H1 (cell line): ENCODE measurements at regions not wholly inside any gene's neighbourhood (a gene's known extent, or its start where the extent isn't known, plus 50 kb on each side); places are given as distances from the start of the nearest gene placed in this dataset.

ENCODE experiments used
- CTCF ChIA-PET: fragments of 300-600 bp; sonication (Branson Sonifier 250); formaldehyde crosslinking; loops from one replicate; lab custom pipeline; 2021; ENCODE audit not compliant: partially characterized antibody; lab: Charles Lee
- POLR2A ChIA-PET: fragments of 300-600 bp; sonication (Branson Sonifier 250); formaldehyde crosslinking; loops from one replicate; lab custom pipeline; 2021; ENCODE audit warnings: inconsistent platforms; ENCODE audit not compliant: partially characterized antibody; lab: Charles Lee
- DNase-seq, 2 experiments: peaks; one replicate each; pipeline versions ENCODE4 v3.0.0 to v3.0.0-alpha.2; 2010 to 2022; ENCODE audit warnings: low spot score in 2 of 2, low read depth in 1 of 2, mixed read lengths in 1 of 2
- FAIRE-seq: peaks from 2 replicates; lab custom pipeline; 2011; peaks lifted over from hg19 to GRCh38; lab: Jason Lieb, UNC
- H2AFZ ChIP-seq: 2 replicates; pipeline ENCODE4 v1.8.1; 2012; ENCODE audit warnings: low read length, inconsistent platforms
- H2AK5ac ChIP-seq: 2 replicates; pipeline ENCODE4 v1.6.1; 2013; ENCODE audit warnings: low read depth, low read length
- H2BK120ac ChIP-seq: replicated peaks from 2 replicates; pipeline ENCODE3; 2013; ENCODE audit warnings: low read depth, low read length, inconsistent platforms
- H2BK12ac ChIP-seq: 2 replicates; pipeline ENCODE4 v1.6.1; 2013; ENCODE audit warnings: low read depth, low read length
- H2BK15ac ChIP-seq: 2 replicates; pipeline ENCODE4 v1.6.1; 2013; ENCODE audit warnings: low read length
- H2BK20ac ChIP-seq: 2 replicates; pipeline ENCODE4 v1.6.1; 2013; ENCODE audit warnings: low read length
- H2BK5ac ChIP-seq: 2 replicates; pipeline ENCODE4 v1.6.1; 2013; ENCODE audit warnings: low read depth, low read length
- H3K14ac ChIP-seq: 2 replicates; pipeline ENCODE4 v1.6.1; 2013; ENCODE audit warnings: inconsistent platforms; ENCODE audit not compliant: insufficient read length
- H3K18ac ChIP-seq: 2 replicates; pipeline ENCODE4 v1.6.1; 2013; ENCODE audit warnings: low read length; ENCODE audit errors: extremely low read depth
- H3K23ac ChIP-seq: 2 replicates; pipeline ENCODE4 v1.6.1; 2013; ENCODE audit warnings: inconsistent platforms; ENCODE audit not compliant: insufficient read length
- H3K23me2 ChIP-seq: 2 replicates; pipeline ENCODE4 v1.6.1; 2013; ENCODE audit warnings: low read depth, low read length
- H3K27ac ChIP-seq: 2 replicates; pipeline ENCODE4 v1.6.1; 2011; ENCODE audit warnings: low read depth, low read length, inconsistent platforms
- H3K27me3 ChIP-seq, 4 experiments: replicated peaks in 1 of 4; 1 replicate in 1 of 4; 2 replicates in 3 of 4; pipeline versions ENCODE4 v1.6.1 to v1.8.1; 2011 to 2013; ENCODE audit warnings: low read length in 3 of 4, mild to moderate bottlenecking in 3 of 4, inconsistent platforms in 2 of 4, mixed read lengths in 2 of 4, moderate library complexity in 1 of 4; ENCODE audit not compliant: control insufficient read depth in 3 of 4, insufficient read depth in 3 of 4; ENCODE audit errors: extremely low read depth in 1 of 4
- H3K36me3 ChIP-seq, 4 experiments: 2 replicates each; pipeline versions ENCODE4 v1.6.1 to v1.8.1; 2011 to 2013; ENCODE audit warnings: mild to moderate bottlenecking in 4 of 4, low read length in 3 of 4, moderate library complexity in 2 of 4, control low read depth in 1 of 4, inconsistent platforms in 1 of 4; ENCODE audit not compliant: insufficient read depth in 4 of 4, control insufficient read depth in 2 of 4
- H3K4ac ChIP-seq: replicated peaks from 2 replicates; pipeline ENCODE3; 2013; ENCODE audit warnings: low read length, low read depth, mixed read lengths, inconsistent platforms; ENCODE audit not compliant: insufficient read length
- H3K4me1 ChIP-seq, 4 experiments: replicated peaks in 1 of 4; 1 replicate in 1 of 4; 2 replicates in 3 of 4; pipeline versions ENCODE4 v1.6.1 to v1.8.1; 2011 to 2013; ENCODE audit warnings: low read length in 3 of 4, inconsistent platforms in 2 of 4, mixed read lengths in 1 of 4; ENCODE audit not compliant: insufficient read depth in 4 of 4, control insufficient read depth in 3 of 4
- H3K4me2 ChIP-seq, 2 experiments: 2 replicates each; pipeline versions ENCODE4 v1.6.1 to v1.8.1; 2011 to 2013; ENCODE audit warnings: low read depth in 2 of 2, low read length in 2 of 2, control low read depth in 1 of 2, inconsistent platforms in 1 of 2, mild to moderate bottlenecking in 1 of 2; ENCODE audit not compliant: insufficient read depth in 1 of 2
- H3K4me3 ChIP-seq, 4 experiments: fragments of 200-600, 300-600 bp in 1 of 4; sonication (generic), shearing (Covaris generic), sonication (Bioruptor Twin) in 1 of 4; 2 replicates each; pipeline versions ENCODE4 v1.5.1 to v1.8.1; 2011 to 2016; ENCODE audit warnings: low read length in 4 of 4, low read depth in 3 of 4, control low read depth in 2 of 4, inconsistent platforms in 2 of 4, mild to moderate bottlenecking in 2 of 4, mixed read lengths in 1 of 4, moderate library complexity in 1 of 4; ENCODE audit not compliant: insufficient read depth in 2 of 4; ENCODE audit errors: extremely low read depth in 1 of 4
- H3K56ac ChIP-seq: replicated peaks from 2 replicates; pipeline ENCODE3; 2013; ENCODE audit warnings: low read depth, mild to moderate bottlenecking, mixed read lengths, low read length, inconsistent platforms; ENCODE audit not compliant: insufficient read length
- H3K79me1 ChIP-seq: 2 replicates; pipeline ENCODE4 v1.6.1; 2013; ENCODE audit warnings: low read depth, low read length, control low read depth
- H3K79me2 ChIP-seq, 2 experiments: 2 replicates each; pipeline versions ENCODE4 v1.6.1 to v1.8.1; 2012 to 2013; ENCODE audit warnings: low read length in 2 of 2, mild to moderate bottlenecking in 2 of 2, inconsistent platforms in 1 of 2; ENCODE audit not compliant: insufficient read depth in 2 of 2, control insufficient read depth in 1 of 2
- H3K9ac ChIP-seq, 4 experiments: replicated peaks in 1 of 4; 1 replicate in 1 of 4; 2 replicates in 3 of 4; pipeline versions ENCODE4 v1.6.1 to v1.8.1; 2011 to 2013; ENCODE audit warnings: low read depth in 3 of 4, low read length in 3 of 4, control low read depth in 2 of 4, mild to moderate bottlenecking in 2 of 4, moderate library complexity in 2 of 4, inconsistent platforms in 1 of 4; ENCODE audit errors: extremely low read depth in 1 of 4
- H3K9me3 ChIP-seq, 2 experiments: 2 replicates each; pipeline versions ENCODE4 v1.6.1 to v1.8.1; 2012 to 2013; ENCODE audit warnings: mild to moderate bottlenecking in 2 of 2, moderate library complexity in 2 of 2, control low read depth in 1 of 2, inconsistent platforms in 1 of 2, low read depth in 1 of 2, low read length in 1 of 2, mixed read lengths in 1 of 2; ENCODE audit not compliant: insufficient read depth in 2 of 2
- H4K20me1 ChIP-seq, 2 experiments: replicated peaks in 1 of 2; 2 replicates each; pipeline versions ENCODE3 to v1.8.1; 2011 to 2013; ENCODE audit warnings: inconsistent platforms in 2 of 2, low read length in 2 of 2, mild to moderate bottlenecking in 1 of 2; ENCODE audit not compliant: insufficient read depth in 2 of 2, control insufficient read depth in 1 of 2
- H4K5ac ChIP-seq: 2 replicates; pipeline ENCODE4 v1.6.1; 2013; ENCODE audit warnings: low read length, low read depth, mixed read lengths, inconsistent platforms; ENCODE audit not compliant: insufficient read length
- H4K8ac ChIP-seq: 2 replicates; pipeline ENCODE4 v1.8.0; 2013; ENCODE audit warnings: mild to moderate bottlenecking, moderate library complexity, low read length, inconsistent platforms; ENCODE audit not compliant: insufficient read depth; ENCODE audit errors: extremely low read depth
- H4K91ac ChIP-seq: replicated peaks from 2 replicates; pipeline ENCODE3; 2013; ENCODE audit warnings: low read length, mixed read lengths, inconsistent platforms; ENCODE audit not compliant: insufficient read length
- BRCA1 ChIP-seq: IDR thresholded peaks from 2 replicates; pipeline ENCODE4 v1.6.1; 2012; ENCODE audit warnings: low read depth, low read length, improper control_type of control experiment
- CHD2 ChIP-seq: IDR thresholded peaks from 2 replicates; pipeline ENCODE4 v1.6.1; 2012; ENCODE audit warnings: low read length, improper control_type of control experiment
- CTCF ChIP-seq, 3 experiments: IDR thresholded peaks; 1 replicate in 2 of 3; 2 replicates in 1 of 3; pipeline versions ENCODE4 v1.5.1 to v1.6.1; 2011; ENCODE audit warnings: low read length in 3 of 3, mild to moderate bottlenecking in 3 of 3, inconsistent platforms in 2 of 3, low read depth in 1 of 3, moderate library complexity in 1 of 3; ENCODE audit not compliant: insufficient read depth in 1 of 3; ENCODE audit errors: control extremely low read depth in 1 of 3
- GTF2F1 ChIP-seq: IDR thresholded peaks from 2 replicates; pipeline ENCODE4 v1.6.1; 2012; ENCODE audit warnings: low read depth, low read length, improper control_type of control experiment, borderline replicate concordance
- JUN ChIP-seq: IDR thresholded peaks from 2 replicates; pipeline ENCODE4 v1.6.1; 2011; ENCODE audit warnings: low read depth, mild to moderate bottlenecking, improper control_type of control experiment, low read length
- JUND ChIP-seq: IDR thresholded peaks from 2 replicates; pipeline ENCODE4 v1.6.1; 2011; ENCODE audit warnings: mild to moderate bottlenecking, improper control_type of control experiment, low read length
- KDM4A ChIP-seq: IDR thresholded peaks from one replicate; pipeline ENCODE4 v1.7.1; 2012; ENCODE audit warnings: low read depth, mild to moderate bottlenecking, moderate library complexity, low read length, inconsistent platforms; ENCODE audit not compliant: severe bottlenecking
- NANOG ChIP-seq: IDR thresholded peaks from 2 replicates; pipeline ENCODE4 v1.6.1; 2011; ENCODE audit warnings: low read length, low read depth, mild to moderate bottlenecking, inconsistent platforms; ENCODE audit not compliant: insufficient read depth, poor library complexity, severe bottlenecking
- RBBP5 ChIP-seq: IDR thresholded peaks from 2 replicates; pipeline ENCODE4 v1.7.1; 2012; ENCODE audit warnings: low read depth, mild to moderate bottlenecking, inconsistent platforms, low read length, moderate library complexity, borderline replicate concordance
- SP4 ChIP-seq: IDR thresholded peaks from 2 replicates; pipeline ENCODE4 v1.6.1; 2012; ENCODE audit warnings: low read length, inconsistent platforms
- SRF ChIP-seq: IDR thresholded peaks from 2 replicates; pipeline ENCODE4 v1.6.1; 2011; ENCODE audit warnings: mild to moderate bottlenecking, low read depth, low read length, moderate library complexity
- TCF12 ChIP-seq: IDR thresholded peaks from 2 replicates; pipeline ENCODE4 v1.6.1; 2011; ENCODE audit warnings: low read depth, mild to moderate bottlenecking, low read length
- WGBS, 2 experiments: shearing (Covaris generic) in 1 of 2; methylation state at CpG; one replicate each; pipeline versions ENCODE4 v1.1.6 to v1.1.7; 2013 to 2015; ENCODE audit warnings: low lambda C conversion rate in 2 of 2, mixed read lengths in 2 of 2, inconsistent platforms in 1 of 2, low coverage in 1 of 2, missing lambda C conversion rate in 1 of 2; ENCODE audit not compliant: insufficient replicate concordance in 2 of 2, insufficient coverage in 1 of 2, insufficient read length in 1 of 2; ENCODE audit errors: extremely low coverage in 1 of 2, missing lambda C conversion rate in 1 of 2; 5-methylcytosine and 5-hydroxymethylcytosine counted together

- Histone ChIP-seq H2BK20ac (no peak overlapping the region), H2AFZ (no peak overlapping the region), H3K14ac (no peak overlapping the region), H2BK15ac (no peak overlapping the region), H3K23ac (no peak overlapping the region), H3K79me1 (no peaks in the 10 kb centered on the region), H3K4me2 (no peak overlapping the region), H2AK5ac (no peak overlapping the region), H4K5ac (no peak overlapping the region), H3K27ac (no peak overlapping the region), H4K91ac (no peak overlapping the region), H3K36me3 (no peaks in the 10 kb centered on the region), H3K18ac (no peak overlapping the region), H2BK12ac (no peak overlapping the region), H3K9ac (no peak overlapping the region), H3K56ac (no peak overlapping the region), H3K27me3 (no peaks in the 10 kb centered on the region), H2BK5ac (no peak overlapping the region), H3K4ac (no peak overlapping the region), H3K4me3 (no peak overlapping the region), H4K20me1 (no peaks in the 10 kb centered on the region), H3K79me2 (no peaks in the 10 kb centered on the region), H3K4me1 (peaks cover 0 to 4% (median 0%) of the 10 kb centered on the region in 4 experiments; a peak in 3 of 7 replicates), H3K23me2 (no peaks in the 10 kb centered on the region), H3K9me3 (no peaks in the 10 kb centered on the region), H4K8ac (no peak overlapping the region), H2BK120ac (no peak overlapping the region)
- ChIA-PET POLR2A (interaction anchor here (0.6 kb wide), 1 partner anchor 313 kb away, joined by 3 read pairs; no protein-coding TSS in a partner anchor), CTCF (interaction anchor here (0.5 to 0.6 kb wide), 2 partner anchors 529 to 554 kb away, joined by 3 read pairs; no protein-coding TSS in a partner anchor)
- DNase-seq = peak in 1 of 2 experiments; percentile 6
- FAIRE-seq = no peak
- 94% methylated on average over 11 of the region's 11 CpGs; no CpG with 5 or more reads in 1 of the 2 experiments for WGBS, 2 experiments
- TF ChIP-seq KDM4A (no peak), SP4 (no peak), BRCA1 (no peak), CHD2 (no peak), SRF (no peak), CTCF (IDR thresholded peaks at IDR 0.05; ENCODE audit: control extremely low read depth in 1 of 3, insufficient read depth in 1 of 3, low read depth in 1 of 3, low read length in 3 of 3) (no peak), JUND (no peak), GTF2F1 (no peak), TCF12 (no peak), NANOG (no peak), JUN (no peak), RBBP5 (no peak)
Measured at GRCh38 chr10:128852449-128852848, 614.6 kb upstream of the MGMT start.
